SK-N-MC (cell line): ENCODE measurements at regions not wholly inside any gene's neighbourhood (a gene's known extent, or its start where the extent isn't known, plus 50 kb on each side); places are given as distances from the start of the nearest gene placed in this dataset.
"Not testable (repeated sequence)": the region's sequence is repeated elsewhere in the genome, so short reads cannot be mapped to it uniquely, and the experiment has no call there.

ENCODE experiments used
- DNase-seq: peaks from one replicate; pipeline ENCODE4 v3.0.0-alpha.2; 2011; ENCODE audit warnings: low read depth, low spot score
- H3K27ac ChIP-seq: fragments of 200-600 bp; sonication (generic); 2 replicates; pipeline ENCODE4 v1.5.1; 2016; ENCODE audit warnings: mixed run types
- H3K36me3 ChIP-seq: fragments of 200-600 bp; sonication (generic); 2 replicates; pipeline ENCODE4 v1.6.1; 2017; ENCODE audit warnings: antibody characterized with exemption, low read length, mixed read lengths; ENCODE audit not compliant: insufficient read depth
- H3K4me3 ChIP-seq: fragments of 200-600 bp; sonication (generic); 2 replicates; pipeline ENCODE4 v1.5.1; 2016
- H3K9ac ChIP-seq: fragments of 200-600 bp; sonication (generic); 2 replicates; pipeline ENCODE4 v1.8.0; 2017; ENCODE audit warnings: mixed run types, mixed read lengths; ENCODE audit not compliant: insufficient read length
- H3K9me3 ChIP-seq: fragments of 200-600 bp; sonication (generic); 2 replicates; pipeline ENCODE4 v1.6.1; 2017; ENCODE audit warnings: low read depth, mild to moderate bottlenecking, antibody characterized with exemption, low read length, moderate library complexity, mixed read lengths
- EZH2 ChIP-seq: fragments of 200-600 bp; sonication (generic); IDR thresholded peaks from one replicate; pipeline ENCODE4 v1.6.1; 2017; ENCODE audit warnings: antibody characterized with exemption
- FOXP2 ChIP-seq: optimal IDR thresholded peaks from 2 replicates; pipeline ENCODE3; 2011; ENCODE audit warnings: mild to moderate bottlenecking, moderate library complexity; ENCODE audit not compliant: insufficient read depth; ENCODE audit errors: extremely low read length, control extremely low read depth
- POLR2AphosphoS5 ChIP-seq: IDR thresholded peaks from 2 replicates; pipeline ENCODE4 v1.6.1; 2012; ENCODE audit warnings: mild to moderate bottlenecking, low read depth, low read length, borderline replicate concordance

DNA sequence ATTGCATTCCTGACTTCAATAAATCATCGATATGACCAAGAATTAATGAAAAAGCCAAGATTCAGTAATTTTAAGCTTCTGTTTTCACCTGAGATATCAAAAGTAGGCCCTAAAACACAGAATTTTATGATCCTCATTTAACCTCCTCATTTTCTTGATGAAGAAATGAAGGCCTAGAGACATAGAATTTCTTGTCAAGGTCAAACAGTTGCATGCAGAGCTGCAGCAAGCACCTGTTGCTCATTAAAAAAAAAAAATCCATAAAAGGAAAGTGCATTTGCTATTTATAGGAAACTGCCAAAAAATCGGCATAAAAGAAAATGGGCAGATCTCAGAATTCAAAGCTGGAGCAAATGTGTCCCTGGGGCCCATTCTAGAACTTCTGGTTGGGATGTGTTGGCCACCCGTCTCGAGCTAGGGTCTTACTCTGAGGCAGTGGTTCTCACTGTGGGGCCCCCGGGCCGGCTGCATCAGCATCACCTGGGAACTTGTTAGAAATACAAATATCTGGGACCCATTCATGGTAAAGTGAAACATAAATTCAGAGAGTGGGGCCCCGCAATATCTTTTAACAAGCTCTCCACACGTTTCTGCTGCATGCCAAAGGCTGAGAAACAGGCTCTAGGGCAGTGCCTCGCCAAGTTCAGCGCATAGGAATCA, 224.7 kb upstream of the UBL3 start:
- no peak overlapping the region for H3K27ac ChIP-seq
- H3K9me3 ChIP-seq, result no peaks in the 10 kb centered on the region
- no peak overlapping the region for H3K4me3 ChIP-seq
- H3K9ac ChIP-seq, result no peak overlapping the region
- no peak for TF ChIP-seq POLR2AphosphoS5
- TF ChIP-seq FOXP2, result no peak
- TF ChIP-seq EZH2, result no peak
- DNase-seq, result no peak
- H3K36me3 ChIP-seq, result no peaks in the 10 kb centered on the region

DNA sequence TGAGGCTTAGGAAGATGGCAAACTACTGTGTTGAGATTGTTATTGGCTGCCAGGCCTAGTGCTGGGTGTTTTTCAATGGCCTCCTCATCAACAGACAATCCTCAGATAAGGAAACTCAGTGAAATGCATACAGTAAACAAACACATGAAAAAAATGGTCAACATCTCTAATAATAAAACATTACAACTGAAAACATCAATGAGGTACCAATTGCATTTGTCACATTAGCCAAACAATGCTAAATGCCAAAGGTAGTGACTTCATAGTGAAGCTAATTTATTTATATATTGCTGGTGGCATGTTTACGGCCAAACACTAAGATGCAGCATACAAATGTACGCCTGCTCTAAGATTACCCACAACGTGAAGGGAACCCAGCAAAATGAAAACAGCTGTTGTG, 224.0 kb upstream of the UBL3 start:
- no peak overlapping the region for H3K9ac ChIP-seq
- H3K27ac ChIP-seq, result no peak overlapping the region
- no peaks in the 10 kb centered on the region for H3K36me3 ChIP-seq
- H3K9me3 ChIP-seq, result no peaks in the 10 kb centered on the region
- TF ChIP-seq FOXP2, result no peak
- no peak for TF ChIP-seq EZH2
- no peak for TF ChIP-seq POLR2AphosphoS5
- DNase-seq, result no peak
- no peak overlapping the region for H3K4me3 ChIP-seq

DNA sequence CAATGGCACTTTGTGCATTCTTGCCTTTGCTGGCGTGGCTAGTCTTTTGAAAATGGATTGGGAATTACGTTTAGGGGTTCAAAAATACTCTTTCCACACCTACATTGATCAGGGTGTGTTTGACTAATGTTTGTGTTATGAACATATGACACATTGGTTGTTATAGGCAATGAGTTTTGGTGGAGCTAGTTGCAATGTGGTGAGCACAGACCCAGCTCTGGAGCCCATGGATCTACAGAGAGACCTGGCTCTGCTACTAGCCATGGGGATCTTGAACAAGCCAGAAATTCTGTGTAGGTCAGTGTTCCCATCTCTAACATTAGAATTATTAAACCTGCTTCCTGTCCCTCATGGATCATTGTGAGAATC, 222.4 kb upstream of the UBL3 start:
- TF ChIP-seq POLR2AphosphoS5 (no peak), EZH2 (no peak), FOXP2 (no peak)
- Histone ChIP-seq H3K4me3 (no peak overlapping the region), H3K27ac (no peak overlapping the region), H3K9me3 (no peaks in the 10 kb centered on the region), H3K36me3 (no peaks in the 10 kb centered on the region), H3K9ac (no peak overlapping the region)
- DNase-seq, result no peak

DNA sequence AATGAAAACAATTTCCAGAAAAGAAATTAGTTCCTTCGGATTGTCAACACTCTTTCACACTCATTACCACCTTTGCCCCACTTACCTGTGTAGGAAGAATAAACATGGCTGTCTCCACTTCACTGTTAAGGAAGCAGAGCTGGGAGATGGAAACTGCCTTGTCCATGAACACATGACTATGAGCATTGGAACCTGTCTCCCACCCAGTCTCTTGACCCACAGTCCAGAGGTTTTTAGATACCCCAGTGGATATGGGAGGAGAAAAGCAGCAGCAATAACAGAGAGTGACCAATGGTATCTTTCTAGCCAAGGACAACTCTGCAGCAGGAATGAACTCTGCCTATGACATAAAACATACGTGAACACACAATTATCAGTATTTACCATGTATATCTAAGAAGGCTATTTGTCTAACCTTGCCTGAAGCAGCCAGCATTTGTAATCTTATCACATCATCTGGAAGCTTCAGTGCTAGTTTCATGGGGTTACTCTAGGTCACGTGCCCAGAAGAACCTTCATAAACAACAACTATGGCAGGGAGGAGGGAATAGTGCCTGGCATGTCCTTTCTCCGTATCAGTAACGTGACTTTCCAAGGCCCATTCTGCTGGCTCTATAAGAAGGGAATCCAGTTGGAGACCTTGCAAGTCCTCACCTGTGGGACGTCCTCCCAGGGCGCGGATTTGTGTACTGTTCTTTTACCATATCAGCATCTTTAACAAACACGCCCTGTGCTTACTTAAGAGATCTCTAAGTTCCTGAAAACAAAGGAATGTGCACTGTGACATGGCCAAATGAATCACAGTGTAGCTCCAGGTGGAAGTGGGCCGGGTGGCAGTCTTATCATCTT, 221.8 kb upstream of the UBL3 start:
- DNase-seq, result no peak

DNA sequence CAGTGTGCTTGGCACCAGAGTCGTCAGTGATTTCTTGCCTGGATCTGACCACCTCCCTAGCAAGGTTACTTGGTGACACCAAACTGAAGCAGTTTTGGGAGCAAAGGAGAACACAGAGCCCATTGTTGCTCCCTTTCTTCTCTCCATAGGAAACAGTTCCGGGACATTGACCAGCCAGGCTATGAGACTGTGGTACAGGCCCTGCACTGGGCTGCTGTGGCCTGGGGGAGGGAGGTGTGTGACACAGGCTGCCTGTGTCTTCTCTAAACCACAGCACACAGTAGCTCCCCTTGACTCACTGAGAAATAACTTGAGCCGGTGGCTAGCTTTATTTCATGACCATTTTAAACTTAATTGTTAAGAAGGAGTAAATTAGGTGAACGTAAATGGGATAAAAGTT, 214.8 kb upstream of the UBL3 start:
- no peak for DNase-seq
- H3K9ac ChIP-seq, result no peak overlapping the region
- no peak overlapping the region for H3K27ac ChIP-seq
- H3K9me3 ChIP-seq, result no peaks in the 10 kb centered on the region
- no peaks in the 10 kb centered on the region for H3K36me3 ChIP-seq
- TF ChIP-seq FOXP2, result no peak
- no peak for TF ChIP-seq POLR2AphosphoS5
- TF ChIP-seq EZH2, result no peak
- H3K4me3 ChIP-seq, result no peak overlapping the region

More for the DNA sequence above, 221.8 kb upstream of the UBL3 start:
- no peak overlapping the region for H3K4me3 ChIP-seq
- no peaks in the 10 kb centered on the region for H3K36me3 ChIP-seq
- H3K9ac ChIP-seq, result no peak overlapping the region
- no peaks in the 10 kb centered on the region for H3K9me3 ChIP-seq
- no peak overlapping the region for H3K27ac ChIP-seq
- TF ChIP-seq POLR2AphosphoS5, result no peak
- TF ChIP-seq EZH2, result no peak
- TF ChIP-seq FOXP2, result no peak

DNA sequence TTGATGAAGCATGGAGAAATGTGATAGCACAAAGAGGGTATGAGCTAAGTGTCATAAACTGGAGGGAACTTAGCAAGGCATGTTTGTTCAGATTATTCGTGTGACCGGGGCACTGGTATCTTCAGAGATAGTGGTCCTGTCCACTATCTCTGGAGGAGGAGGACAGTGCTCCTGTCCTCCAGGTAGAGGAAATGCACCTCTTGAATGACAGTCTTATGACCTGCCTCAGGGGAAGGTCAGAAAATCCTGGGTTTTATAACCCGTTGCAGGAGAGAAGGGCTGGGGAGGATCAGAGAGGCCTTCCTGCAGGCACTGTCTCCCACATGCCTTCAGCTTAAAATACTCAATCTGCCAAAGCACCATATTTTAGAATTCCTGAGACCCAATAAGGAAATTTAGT, 213.5 kb upstream of the UBL3 start:
- no peak for DNase-seq
- Histone ChIP-seq H3K9me3 (no peaks in the 10 kb centered on the region), H3K9ac (no peak overlapping the region), H3K4me3 (no peak overlapping the region), H3K36me3 (no peaks in the 10 kb centered on the region), H3K27ac (no peak overlapping the region)
- TF ChIP-seq POLR2AphosphoS5 (no peak), FOXP2 (no peak), EZH2 (no peak)

DNA sequence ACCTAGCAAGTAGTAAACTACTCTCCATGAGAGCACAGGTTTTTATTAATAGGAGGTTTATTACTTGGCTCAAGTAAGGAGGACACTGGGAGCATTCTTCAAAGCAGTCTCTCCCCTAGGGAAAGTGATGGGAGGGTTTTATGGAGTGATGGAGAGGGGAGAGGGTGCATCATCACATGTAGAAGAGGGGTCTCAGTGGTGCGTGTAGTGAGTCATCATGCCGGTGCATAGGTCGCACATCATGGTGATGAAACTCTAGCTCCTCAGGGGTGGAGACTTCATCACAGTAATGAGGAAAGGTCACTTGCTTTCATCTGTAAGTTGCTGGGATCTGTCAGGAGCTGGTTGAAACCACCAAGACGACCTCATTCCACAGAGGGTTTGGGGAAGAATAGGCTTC, 210.8 kb upstream of the UBL3 start:
- no peak for DNase-seq
- Histone ChIP-seq H3K36me3 (no peaks in the 10 kb centered on the region), H3K27ac (no peak overlapping the region), H3K9me3 (no peaks in the 10 kb centered on the region), H3K9ac (no peak overlapping the region), H3K4me3 (no peak overlapping the region)
- no peak for TF ChIP-seq EZH2
- no peak for TF ChIP-seq POLR2AphosphoS5
- TF ChIP-seq FOXP2, result no peak

DNA sequence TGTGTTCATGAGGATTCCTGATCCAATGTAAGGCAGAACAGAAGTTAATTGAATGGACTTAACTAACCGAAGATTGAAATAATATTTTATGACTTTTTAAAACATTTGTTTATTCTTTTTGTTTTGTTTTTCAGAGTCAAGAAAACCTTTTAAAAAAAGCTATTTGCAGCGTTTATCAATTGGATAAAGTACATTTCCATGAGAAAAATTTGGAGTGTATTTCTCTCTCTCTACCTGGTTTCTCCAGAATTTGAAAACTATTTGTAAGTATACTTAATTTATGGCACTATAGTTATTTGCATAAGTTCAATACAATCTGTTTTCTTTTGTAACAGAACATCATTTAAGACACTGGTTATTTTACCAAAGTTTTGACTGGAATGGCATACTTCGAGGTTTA, 208.0 kb upstream of the UBL3 start:
- H3K4me3 ChIP-seq, result no peak overlapping the region
- H3K9ac ChIP-seq, result no peak overlapping the region
- TF ChIP-seq POLR2AphosphoS5 (no peak), FOXP2 (no peak), EZH2 (no peak)
- no peak for DNase-seq
- H3K9me3 ChIP-seq, result no peaks in the 10 kb centered on the region
- H3K27ac ChIP-seq, result no peak overlapping the region
- H3K36me3 ChIP-seq, result no peaks in the 10 kb centered on the region

DNA sequence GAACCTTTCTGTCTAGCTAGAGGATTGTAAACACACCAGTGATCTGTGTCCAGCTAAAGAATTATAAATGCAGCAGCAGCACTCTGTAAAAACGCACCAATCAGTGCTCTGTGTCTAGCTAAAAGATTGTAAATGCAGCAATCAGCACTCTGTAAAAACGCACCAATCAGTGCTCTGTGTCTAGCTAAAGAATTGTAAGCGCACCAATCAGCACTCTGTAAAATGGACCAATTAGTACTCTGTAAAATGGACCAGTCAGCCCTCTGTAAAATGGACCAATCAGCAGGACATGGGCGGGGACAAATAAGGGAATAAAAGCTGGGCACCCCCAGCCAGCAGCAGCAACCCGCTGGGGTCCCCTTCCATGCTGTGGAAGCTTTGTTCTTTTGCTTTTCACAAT, 204.1 kb upstream of the UBL3 start:
- not testable (repeated sequence) for H3K36me3 ChIP-seq, H3K9ac ChIP-seq, H3K4me3 ChIP-seq, H3K9me3 ChIP-seq, DNase-seq, H3K27ac ChIP-seq
